CD14-positive monocyte (primary cell): ENCODE measurements at regions not wholly inside any gene's neighbourhood (a gene's known extent, or its start where the extent isn't known, plus 50 kb on each side); places are given as distances from the start of the nearest gene placed in this dataset.
"Not testable (repeated sequence)": the region's sequence is repeated elsewhere in the genome, so short reads cannot be mapped to it uniquely, and the experiment has no call there.

Source experiments
- DNase-seq, 3 donors: peaks; one replicate each; pipeline ENCODE4 v3.0.0-alpha.2; 2011 to 2022
- H2AFZ ChIP-seq: 2 replicates; pipeline ENCODE4 v1.6.0; 2012; ENCODE audit warnings: mild to moderate bottlenecking, low read depth, low read length, inconsistent platforms; ENCODE audit not compliant: insufficient read depth, poor library complexity, severe bottlenecking
- H3K27ac ChIP-seq, 2 donors: 1 replicate in 1 of 2; 2 replicates in 1 of 2; pipeline ENCODE4 v1.5.1; 2012 to 2013; ENCODE audit warnings: low read length in 2 of 2, control low read depth in 1 of 2, inconsistent platforms in 1 of 2, low read depth in 1 of 2, mild to moderate bottlenecking in 1 of 2
- H3K27me3 ChIP-seq, 2 donors: one replicate each; pipeline versions ENCODE4 v1.6.0 to v1.6.1; 2011 to 2013; ENCODE audit warnings: low read length in 2 of 2; ENCODE audit not compliant: control insufficient read depth in 2 of 2, insufficient read depth in 2 of 2
- H3K36me3 ChIP-seq, 2 donors: replicated peaks in 1 of 2; 1 replicate in 1 of 2; 2 replicates in 1 of 2; pipeline versions ENCODE4 v1.5.1 to v1.6.1; 2012 to 2013; ENCODE audit warnings: low read length in 2 of 2, control low read depth in 1 of 2, inconsistent platforms in 1 of 2, mild to moderate bottlenecking in 1 of 2; ENCODE audit not compliant: insufficient read depth in 2 of 2, control insufficient read depth in 1 of 2
- H3K4me1 ChIP-seq, 2 donors: 1 replicate in 1 of 2; 2 replicates in 1 of 2; pipeline versions ENCODE4 v1.5.1 to v1.6.1; 2012 to 2013; ENCODE audit warnings: low read length in 2 of 2, control low read depth in 1 of 2, inconsistent platforms in 1 of 2, mild to moderate bottlenecking in 1 of 2, moderate library complexity in 1 of 2; ENCODE audit not compliant: insufficient read depth in 2 of 2, control insufficient read depth in 1 of 2
- H3K4me2 ChIP-seq: replicated peaks from 2 replicates; pipeline ENCODE3; 2012; ENCODE audit warnings: low read length, moderate library complexity, mild to moderate bottlenecking; ENCODE audit not compliant: poor library complexity, severe bottlenecking; ENCODE audit errors: extremely low read depth
- H3K4me3 ChIP-seq, 3 experiments: fragments of 200-600 bp in 1 of 3; sonication (generic) in 1 of 3; replicated peaks in 1 of 3; 1 replicate in 2 of 3; 2 replicates in 1 of 3; pipeline ENCODE4 v1.5.1; 2011 to 2013; ENCODE audit warnings: low read length in 3 of 3, mild to moderate bottlenecking in 3 of 3, control low read depth in 2 of 3, low read depth in 2 of 3, inconsistent platforms in 1 of 3, moderate library complexity in 1 of 3
- H3K79me2 ChIP-seq: 2 replicates; pipeline ENCODE4 v1.6.0; 2012; ENCODE audit warnings: mild to moderate bottlenecking, control low read depth, inconsistent platforms, low read length, moderate library complexity; ENCODE audit not compliant: insufficient read depth
- H3K9ac ChIP-seq: 2 replicates; pipeline ENCODE4 v1.6.0; 2017; ENCODE audit warnings: low read length, mild to moderate bottlenecking; ENCODE audit not compliant: insufficient read depth, poor library complexity, severe bottlenecking
- H3K9me3 ChIP-seq, 2 donors: replicated peaks in 1 of 2; 1 replicate in 1 of 2; 2 replicates in 1 of 2; pipeline versions ENCODE4 v1.5.1 to v1.6.1; 2012 to 2013; ENCODE audit warnings: low read length in 2 of 2, control low read depth in 1 of 2; ENCODE audit not compliant: control insufficient read depth in 1 of 2, insufficient read depth in 1 of 2
- H4K20me1 ChIP-seq: 2 replicates; pipeline ENCODE4 v1.6.0; 2012; ENCODE audit warnings: mild to moderate bottlenecking, low read length, control low read depth, moderate library complexity; ENCODE audit not compliant: insufficient read depth
- H3K27ac Mint-ChIP-seq, 7 donors: one replicate each; pipeline ENCODE4 v1.8.0; 2020; ENCODE audit warnings: mild to moderate bottlenecking in 7 of 7, mixed read lengths in 7 of 7, moderate library complexity in 6 of 7, inconsistent platforms in 2 of 7
- H3K27me3 Mint-ChIP-seq, 3 donors: one replicate each; pipeline ENCODE4 v1.8.0; 2021 to 2022; ENCODE audit warnings: low read depth in 3 of 3, mild to moderate bottlenecking in 3 of 3, mixed read lengths in 3 of 3, moderate library complexity in 3 of 3, inconsistent platforms in 1 of 3
- H3K36me3 Mint-ChIP-seq, 2 donors: one replicate each; pipeline ENCODE4 v1.8.0; 2020; ENCODE audit warnings: mixed read lengths in 2 of 2, inconsistent platforms in 1 of 2, mild to moderate bottlenecking in 1 of 2
- H3K4me1 Mint-ChIP-seq: one replicate; pipeline ENCODE4 v1.8.0; 2020; ENCODE audit warnings: mild to moderate bottlenecking, mixed read lengths
- H3K4me3 Mint-ChIP-seq, 2 donors: one replicate each; pipeline ENCODE4 v1.8.0; 2020; ENCODE audit warnings: mild to moderate bottlenecking in 2 of 2, mixed read lengths in 2 of 2, moderate library complexity in 1 of 2
- H3K9me3 Mint-ChIP-seq, 7 donors: one replicate each; pipeline ENCODE4 v1.8.0; 2020 to 2022; ENCODE audit warnings: mixed read lengths in 7 of 7, mild to moderate bottlenecking in 6 of 7, moderate library complexity in 6 of 7, inconsistent platforms in 2 of 7
- WGBS: methylation state at CpG from one replicate; pipeline ENCODE4 v1.1.5; 2013; ENCODE audit warnings: missing lambda C conversion rate; ENCODE audit not compliant: insufficient coverage; 5-methylcytosine and 5-hydroxymethylcytosine counted together
- intact Hi-C, 2 donors: fragments of 100-400 bp; cut with micrococcal nuclease; formaldehyde crosslinking; loops; one replicate each; pipeline versions ENCODE4 v1.15.0 to v1.15.1; 2023
- TF ChIP-seq, protein P1 (sequence below): fragments of 200-600 bp; IDR thresholded peaks from one replicate; pipeline ENCODE4 v1.8.0; 2022; ENCODE audit warnings: antibody characterized with exemption, mild to moderate bottlenecking

DNA sequence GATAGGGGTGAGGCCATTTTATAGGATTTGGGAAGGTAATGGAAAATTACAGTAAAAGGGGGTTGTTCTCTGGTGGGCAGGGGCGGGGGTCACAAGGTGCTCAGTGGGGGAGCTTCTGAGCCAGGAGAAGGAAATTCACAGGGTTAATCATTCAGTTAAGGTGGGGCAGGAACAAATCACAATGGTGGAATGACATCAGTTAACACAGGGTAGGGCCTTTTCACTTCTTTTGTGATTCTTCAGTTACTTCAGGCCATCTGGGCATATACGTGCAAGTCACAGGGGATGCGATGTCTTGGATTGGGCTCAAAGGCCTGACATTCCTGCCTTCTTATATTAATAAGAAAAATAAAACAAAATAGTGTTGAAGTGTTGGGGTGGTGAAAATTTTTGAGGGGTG lies 181.1 kb upstream of the TRPC7 start:
- peak overlapping the region in 1 of 7 donors; percentile 16 for H3K27ac Mint-ChIP-seq
- H3K9ac ChIP-seq, H3K36me3 Mint-ChIP-seq, H3K27me3 Mint-ChIP-seq, H3K4me1 Mint-ChIP-seq, H2AFZ ChIP-seq, intact Hi-C loops, H3K4me3 Mint-ChIP-seq, H4K20me1 ChIP-seq, H3K36me3 ChIP-seq, H3K4me3 ChIP-seq, H3K9me3 ChIP-seq, H3K27me3 ChIP-seq, H3K27ac ChIP-seq, H3K79me2 ChIP-seq, DNase-seq, H3K4me2 ChIP-seq, H3K4me1 ChIP-seq: not testable (repeated sequence)
- H3K9me3 Mint-ChIP-seq, result peaks cover 8 to 25% (median 14%) of the 10 kb centered on the region in 7 donors
- 60% methylated on average over 1 of the region's 3 CpGs for WGBS

DNA sequence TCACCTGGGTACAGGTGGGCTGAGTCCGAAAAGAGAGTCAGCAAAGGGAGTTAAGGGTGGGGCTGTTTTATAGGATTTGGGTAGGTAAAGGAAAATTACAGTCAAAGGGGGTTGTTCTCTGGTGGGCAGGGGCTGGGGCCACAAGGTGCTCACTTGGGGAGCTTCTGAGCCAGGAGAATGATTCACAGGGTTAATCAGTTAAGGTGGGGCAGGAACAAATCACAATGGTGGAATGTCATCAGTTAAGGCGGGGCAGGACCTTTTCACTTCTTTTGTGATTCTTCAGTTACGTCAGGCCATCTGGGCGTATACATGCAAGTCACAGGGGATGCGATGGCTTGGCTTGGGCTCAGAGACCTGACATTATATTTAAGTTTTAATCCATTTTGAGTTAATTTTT lies 179.7 kb upstream of the TRPC7 start:
- H3K4me2 ChIP-seq, H4K20me1 ChIP-seq, H3K4me3 ChIP-seq, H3K36me3 Mint-ChIP-seq, H3K27me3 Mint-ChIP-seq, H3K27ac ChIP-seq, H3K27me3 ChIP-seq, H2AFZ ChIP-seq, H3K9me3 ChIP-seq, H3K9ac ChIP-seq, H3K4me1 Mint-ChIP-seq, H3K4me1 ChIP-seq, H3K36me3 ChIP-seq, H3K4me3 Mint-ChIP-seq, DNase-seq, intact Hi-C loops, H3K79me2 ChIP-seq: not testable (repeated sequence)
- peaks cover 7 to 23% (median 13%) of the 10 kb centered on the region in 7 donors for H3K9me3 Mint-ChIP-seq
- peak overlapping the region in 1 of 7 donors; percentile 9 for H3K27ac Mint-ChIP-seq
- WGBS, result 95% methylated on average over 3 of the region's 5 CpGs

DNA sequence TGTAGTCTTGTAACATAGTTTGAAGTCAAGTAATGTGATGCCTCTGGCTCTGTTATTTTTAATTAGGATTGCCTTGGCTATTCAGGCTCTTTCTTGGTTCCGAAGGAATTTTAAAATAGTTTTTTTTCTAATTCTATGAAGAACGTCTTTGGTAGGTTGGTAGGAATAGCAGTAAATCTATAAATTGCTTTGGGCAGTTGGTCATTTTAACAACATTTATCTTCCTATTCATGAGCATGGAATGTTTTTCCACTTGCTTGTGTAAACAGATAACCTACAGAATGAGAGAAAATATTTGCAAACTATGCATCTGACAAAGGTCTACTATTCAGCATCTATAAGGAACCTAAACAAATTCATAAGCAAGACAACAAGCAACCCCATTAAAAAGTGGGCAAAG lies 173.2 kb upstream of the TRPC7 start:
- Histone ChIP-seq H3K9ac (no peak overlapping the region), H3K79me2 (no peaks in the 10 kb centered on the region), H3K27ac (no peak overlapping the region), H2AFZ (no peak overlapping the region), H3K36me3 (no peaks in the 10 kb centered on the region), H4K20me1 (no peaks in the 10 kb centered on the region), H3K4me3 (no peak overlapping the region), H3K4me1 (no peaks in the 10 kb centered on the region), H3K27me3 (no peaks in the 10 kb centered on the region), H3K9me3 (no peaks in the 10 kb centered on the region), H3K4me2 (no peak overlapping the region)
- WGBS, result no CpG with 5 or more reads among the region's 2 CpGs
- intact Hi-C loops, result no loop called here
- DNase-seq, result no peak
- H3K4me1 Mint-ChIP-seq, result no peaks in the 10 kb centered on the region
- no peak overlapping the region for H3K27ac Mint-ChIP-seq
- H3K36me3 Mint-ChIP-seq, result no peaks in the 10 kb centered on the region
- H3K27me3 Mint-ChIP-seq, result peaks cover 0 to 3% (median 3%) of the 10 kb centered on the region in 3 donors
- H3K4me3 Mint-ChIP-seq, result no peak overlapping the region
- TF ChIP-seq, protein P1, sequence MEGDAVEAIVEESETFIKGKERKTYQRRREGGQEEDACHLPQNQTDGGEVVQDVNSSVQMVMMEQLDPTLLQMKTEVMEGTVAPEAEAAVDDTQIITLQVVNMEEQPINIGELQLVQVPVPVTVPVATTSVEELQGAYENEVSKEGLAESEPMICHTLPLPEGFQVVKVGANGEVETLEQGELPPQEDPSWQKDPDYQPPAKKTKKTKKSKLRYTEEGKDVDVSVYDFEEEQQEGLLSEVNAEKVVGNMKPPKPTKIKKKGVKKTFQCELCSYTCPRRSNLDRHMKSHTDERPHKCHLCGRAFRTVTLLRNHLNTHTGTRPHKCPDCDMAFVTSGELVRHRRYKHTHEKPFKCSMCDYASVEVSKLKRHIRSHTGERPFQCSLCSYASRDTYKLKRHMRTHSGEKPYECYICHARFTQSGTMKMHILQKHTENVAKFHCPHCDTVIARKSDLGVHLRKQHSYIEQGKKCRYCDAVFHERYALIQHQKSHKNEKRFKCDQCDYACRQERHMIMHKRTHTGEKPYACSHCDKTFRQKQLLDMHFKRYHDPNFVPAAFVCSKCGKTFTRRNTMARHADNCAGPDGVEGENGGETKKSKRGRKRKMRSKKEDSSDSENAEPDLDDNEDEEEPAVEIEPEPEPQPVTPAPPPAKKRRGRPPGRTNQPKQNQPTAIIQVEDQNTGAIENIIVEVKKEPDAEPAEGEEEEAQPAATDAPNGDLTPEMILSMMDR, result no peak
- peaks cover 2 to 9% (median 4%) of the 10 kb centered on the region in 7 donors for H3K9me3 Mint-ChIP-seq
